Ascending aorta (tissue), 2 donors: ENCODE measurements at regions not wholly inside any gene's neighbourhood (a gene's known extent, or its start where the extent isn't known, plus 50 kb on each side); places are given as distances from the start of the nearest gene placed in this dataset.

Experiments used
- DNase-seq, 2 donors: peaks; one replicate each; pipeline ENCODE4 v3.0.0-alpha.2; 2019; ENCODE audit warnings: low spot score in 2 of 2
- H3K27ac ChIP-seq, 2 donors: fragments of 200-600 bp; sonication (generic); one replicate each; pipeline ENCODE4 v1.5.1; 2016 to 2017; ENCODE audit warnings: mild to moderate bottlenecking in 1 of 2
- H3K27me3 ChIP-seq: fragments of 200-600 bp; sonication (generic); one replicate; pipeline ENCODE4 v1.5.1; 2017
- H3K36me3 ChIP-seq, 2 donors: fragments of 200-600 bp; sonication (generic); one replicate each; pipeline ENCODE4 v1.5.1; 2016
- H3K4me1 ChIP-seq, 2 donors: fragments of 200-600 bp; sonication (generic); one replicate each; pipeline ENCODE4 v1.5.1; 2016 to 2017; ENCODE audit warnings: mild to moderate bottlenecking in 1 of 2
- H3K4me3 ChIP-seq, 2 donors: fragments of 200-600 bp; sonication (generic); one replicate each; pipeline ENCODE4 v1.5.1; 2016 to 2017; ENCODE audit warnings: mild to moderate bottlenecking in 1 of 2
- H3K9me3 ChIP-seq, 2 donors: fragments of 200-600 bp; sonication (generic); one replicate each; pipeline ENCODE4 v1.5.1; 2016
- intact Hi-C: fragments of 100-400 bp; cut with DNase I; formaldehyde crosslinking; loops from one replicate; pipeline ENCODE4 v1.15.1; 2023
- TF ChIP-seq, protein P1 (sequence below), 3 experiments: fragments of 200-600 bp in 2 of 3; fragments of 450-650 bp in 1 of 3; sonication (generic) in 2 of 3; IDR thresholded peaks; one replicate each; pipeline ENCODE4 v1.5.1; 2016 to 2019; ENCODE audit warnings: antibody characterized with exemption in 3 of 3, mild to moderate bottlenecking in 1 of 3, moderate library complexity in 1 of 3

DNA sequence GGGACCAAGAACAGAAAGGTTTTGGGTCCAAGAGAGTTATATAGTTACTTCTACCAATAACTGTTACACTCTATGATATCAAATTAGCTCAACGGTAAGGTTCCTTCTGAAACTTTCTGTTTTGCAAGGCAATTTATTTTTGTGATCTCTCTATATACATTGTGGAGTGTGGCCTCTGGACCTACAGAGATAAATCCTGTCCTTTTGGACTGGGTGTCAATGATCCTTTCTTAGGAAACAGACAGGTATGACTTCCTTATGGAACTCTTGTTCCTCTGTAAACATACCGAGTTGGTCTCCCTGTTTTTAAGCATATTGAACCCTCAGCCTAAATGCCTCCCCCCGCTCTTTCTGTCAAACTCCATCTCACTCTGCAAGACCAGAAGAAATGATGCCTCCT is 1117.8 kb downstream of the BCL11A start:
- no peak overlapping the region for H3K27ac ChIP-seq
- intact Hi-C loops = no loop called here
- DNase-seq = no peak
- H3K4me3 ChIP-seq = no peak overlapping the region
- H3K27me3 ChIP-seq = no peaks in the 10 kb centered on the region
- no peaks in the 10 kb centered on the region for H3K36me3 ChIP-seq
- H3K4me1 ChIP-seq = no peaks in the 10 kb centered on the region
- H3K9me3 ChIP-seq = no peaks in the 10 kb centered on the region
- TF ChIP-seq, protein P1, sequence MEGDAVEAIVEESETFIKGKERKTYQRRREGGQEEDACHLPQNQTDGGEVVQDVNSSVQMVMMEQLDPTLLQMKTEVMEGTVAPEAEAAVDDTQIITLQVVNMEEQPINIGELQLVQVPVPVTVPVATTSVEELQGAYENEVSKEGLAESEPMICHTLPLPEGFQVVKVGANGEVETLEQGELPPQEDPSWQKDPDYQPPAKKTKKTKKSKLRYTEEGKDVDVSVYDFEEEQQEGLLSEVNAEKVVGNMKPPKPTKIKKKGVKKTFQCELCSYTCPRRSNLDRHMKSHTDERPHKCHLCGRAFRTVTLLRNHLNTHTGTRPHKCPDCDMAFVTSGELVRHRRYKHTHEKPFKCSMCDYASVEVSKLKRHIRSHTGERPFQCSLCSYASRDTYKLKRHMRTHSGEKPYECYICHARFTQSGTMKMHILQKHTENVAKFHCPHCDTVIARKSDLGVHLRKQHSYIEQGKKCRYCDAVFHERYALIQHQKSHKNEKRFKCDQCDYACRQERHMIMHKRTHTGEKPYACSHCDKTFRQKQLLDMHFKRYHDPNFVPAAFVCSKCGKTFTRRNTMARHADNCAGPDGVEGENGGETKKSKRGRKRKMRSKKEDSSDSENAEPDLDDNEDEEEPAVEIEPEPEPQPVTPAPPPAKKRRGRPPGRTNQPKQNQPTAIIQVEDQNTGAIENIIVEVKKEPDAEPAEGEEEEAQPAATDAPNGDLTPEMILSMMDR (IDR thresholded peaks at IDR 0.05) = no peak

DNA sequence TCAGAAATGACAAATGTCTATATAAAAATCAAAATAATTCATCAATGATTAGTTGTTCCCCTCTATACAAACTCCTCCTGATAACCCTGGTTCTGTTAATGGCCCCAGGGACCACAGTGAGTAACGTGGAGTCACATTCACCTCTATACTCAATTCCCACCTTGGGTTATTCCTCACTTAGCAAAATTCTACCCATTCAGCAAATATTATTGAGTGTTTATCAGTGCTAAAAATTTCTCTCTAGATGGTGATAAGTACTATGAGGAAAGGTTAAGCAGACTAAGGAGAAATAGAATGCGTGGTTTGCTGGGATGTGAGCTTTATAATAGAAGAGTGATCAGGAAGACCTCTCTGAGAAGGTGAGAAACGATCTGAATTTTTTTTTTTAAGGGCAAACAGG is 1124.5 kb downstream of the BCL11A start:
- DNase-seq = no peak
- intact Hi-C loops = no loop called here
- TF ChIP-seq, protein P1 (IDR thresholded peaks at IDR 0.05) = no peak
- H3K27me3 ChIP-seq = no peaks in the 10 kb centered on the region
- no peaks in the 10 kb centered on the region for H3K9me3 ChIP-seq
- no peaks in the 10 kb centered on the region for H3K4me1 ChIP-seq
- no peak overlapping the region for H3K27ac ChIP-seq
- no peaks in the 10 kb centered on the region for H3K36me3 ChIP-seq
- no peak overlapping the region for H3K4me3 ChIP-seq

DNA sequence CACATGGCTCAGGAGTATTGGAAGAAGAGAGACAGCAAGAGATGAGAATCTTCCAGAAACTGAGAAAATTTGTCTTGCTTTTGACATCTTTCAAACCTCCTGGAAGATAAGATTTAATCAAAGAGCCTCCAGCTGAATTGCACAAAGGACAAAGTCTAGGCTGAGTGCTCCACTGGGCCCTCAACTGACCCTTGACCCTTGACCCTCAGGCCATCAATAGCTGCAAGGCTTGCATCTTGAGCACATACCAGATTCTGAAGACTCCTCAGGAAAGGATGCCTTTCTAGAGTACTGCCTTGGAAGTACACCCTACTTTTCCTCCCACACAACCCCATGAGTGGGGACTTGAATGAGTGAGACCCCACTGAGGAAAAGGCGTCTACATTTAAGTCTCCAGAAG is 1125.5 kb downstream of the BCL11A start:
- no peak overlapping the region for H3K27ac ChIP-seq
- DNase-seq = no peak
- TF ChIP-seq, protein P1 (IDR thresholded peaks at IDR 0.05) = no peak

DNA sequence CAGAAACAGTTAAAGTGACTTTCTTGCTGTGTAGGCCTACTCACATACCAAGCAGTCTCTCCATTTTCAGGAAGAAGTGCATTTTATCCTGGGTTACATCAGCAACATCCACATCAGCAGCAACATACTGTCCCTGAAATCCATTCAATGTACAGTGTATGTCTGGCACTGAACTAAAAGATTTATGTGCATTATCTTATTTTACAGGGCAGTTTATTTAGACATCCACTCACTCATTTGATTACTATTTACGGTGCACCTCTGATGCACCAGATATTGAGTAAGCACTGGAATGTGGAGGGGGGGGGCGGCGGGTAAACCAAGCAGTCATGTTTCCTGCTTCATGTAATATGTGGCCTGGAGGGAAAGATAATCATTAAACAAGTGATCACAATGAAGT is 1128.2 kb downstream of the BCL11A start:
- Histone ChIP-seq H3K27me3 (no peaks in the 10 kb centered on the region), H3K9me3 (no peaks in the 10 kb centered on the region), H3K4me3 (no peak overlapping the region), H3K36me3 (no peaks in the 10 kb centered on the region), H3K4me1 (no peaks in the 10 kb centered on the region), H3K27ac (no peak overlapping the region)
- intact Hi-C loops = no loop called here
- no peak for DNase-seq
- TF ChIP-seq, protein P1 (IDR thresholded peaks at IDR 0.05) = no peak

More for the DNA sequence above, 1125.5 kb downstream of the BCL11A start:
- no peaks in the 10 kb centered on the region for H3K27me3 ChIP-seq
- intact Hi-C loops = no loop called here
- H3K4me1 ChIP-seq = no peaks in the 10 kb centered on the region
- H3K9me3 ChIP-seq = no peaks in the 10 kb centered on the region
- no peak overlapping the region for H3K4me3 ChIP-seq
- H3K36me3 ChIP-seq = no peaks in the 10 kb centered on the region

DNA sequence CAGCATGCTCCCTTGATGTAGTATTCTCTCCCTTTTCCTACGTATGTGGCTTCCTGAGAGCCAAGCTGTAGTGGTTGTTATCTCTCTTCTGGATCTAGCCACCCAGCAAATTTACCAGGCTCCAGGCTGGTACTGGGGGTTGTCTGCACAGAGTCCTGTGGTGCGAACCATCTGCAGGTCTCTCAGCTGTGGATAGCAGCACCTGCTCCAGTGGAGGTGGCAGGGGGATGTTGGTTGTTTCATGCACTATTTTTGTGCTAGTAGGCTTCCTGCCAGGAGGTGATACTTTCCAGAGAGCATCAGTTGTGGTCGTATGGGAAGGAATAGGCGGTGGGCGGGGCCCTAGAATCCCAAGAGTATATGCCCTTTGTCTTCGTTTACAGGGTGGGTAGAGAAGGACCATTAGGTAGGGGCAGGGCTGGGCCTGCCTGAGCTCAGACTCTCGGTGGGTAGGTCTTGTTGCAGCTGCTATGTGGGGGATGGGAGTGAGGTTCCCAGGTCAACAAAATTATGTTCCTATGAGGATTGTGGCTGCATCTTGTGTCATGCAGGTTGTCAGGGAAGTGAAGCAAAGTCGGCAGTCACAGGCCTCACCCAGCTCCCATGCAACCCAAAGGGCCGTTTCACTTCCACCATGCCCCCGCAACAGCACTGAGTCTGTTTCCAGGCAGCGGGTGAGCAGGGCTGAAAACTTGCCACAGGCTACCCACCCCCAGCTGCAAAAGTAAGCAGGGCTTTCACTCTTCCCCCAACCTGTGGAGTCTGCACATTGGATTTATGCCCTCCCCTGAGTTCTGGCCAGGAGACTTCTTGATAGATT is 1139.5 kb downstream of the BCL11A start:
- H3K27me3 ChIP-seq = no peaks in the 10 kb centered on the region
- peaks cover 0 to under 1% of the 10 kb centered on the region in 2 donors for H3K9me3 ChIP-seq
- intact Hi-C loops = no loop called here
- H3K4me3 ChIP-seq = no peak overlapping the region
- no peak overlapping the region for H3K27ac ChIP-seq
- no peak for DNase-seq
- H3K36me3 ChIP-seq = no peaks in the 10 kb centered on the region
- TF ChIP-seq, protein P1 (IDR thresholded peaks at IDR 0.05) = no peak
- H3K4me1 ChIP-seq = no peaks in the 10 kb centered on the region
